Left renal cortex interstitium (tissue), 4 donors: ENCODE measurements at regions not wholly inside any gene's neighbourhood (a gene's known extent, or its start where the extent isn't known, plus 50 kb on each side); places are given as distances from the start of the nearest gene placed in this dataset.

ENCODE experiments used
- DNase-seq, 4 donors: peaks; one replicate each; pipeline ENCODE4 v3.0.0-alpha.2; 2013; ENCODE audit warnings: low read depth in 4 of 4, low spot score in 2 of 4, missing footprints in 1 of 4

DNA sequence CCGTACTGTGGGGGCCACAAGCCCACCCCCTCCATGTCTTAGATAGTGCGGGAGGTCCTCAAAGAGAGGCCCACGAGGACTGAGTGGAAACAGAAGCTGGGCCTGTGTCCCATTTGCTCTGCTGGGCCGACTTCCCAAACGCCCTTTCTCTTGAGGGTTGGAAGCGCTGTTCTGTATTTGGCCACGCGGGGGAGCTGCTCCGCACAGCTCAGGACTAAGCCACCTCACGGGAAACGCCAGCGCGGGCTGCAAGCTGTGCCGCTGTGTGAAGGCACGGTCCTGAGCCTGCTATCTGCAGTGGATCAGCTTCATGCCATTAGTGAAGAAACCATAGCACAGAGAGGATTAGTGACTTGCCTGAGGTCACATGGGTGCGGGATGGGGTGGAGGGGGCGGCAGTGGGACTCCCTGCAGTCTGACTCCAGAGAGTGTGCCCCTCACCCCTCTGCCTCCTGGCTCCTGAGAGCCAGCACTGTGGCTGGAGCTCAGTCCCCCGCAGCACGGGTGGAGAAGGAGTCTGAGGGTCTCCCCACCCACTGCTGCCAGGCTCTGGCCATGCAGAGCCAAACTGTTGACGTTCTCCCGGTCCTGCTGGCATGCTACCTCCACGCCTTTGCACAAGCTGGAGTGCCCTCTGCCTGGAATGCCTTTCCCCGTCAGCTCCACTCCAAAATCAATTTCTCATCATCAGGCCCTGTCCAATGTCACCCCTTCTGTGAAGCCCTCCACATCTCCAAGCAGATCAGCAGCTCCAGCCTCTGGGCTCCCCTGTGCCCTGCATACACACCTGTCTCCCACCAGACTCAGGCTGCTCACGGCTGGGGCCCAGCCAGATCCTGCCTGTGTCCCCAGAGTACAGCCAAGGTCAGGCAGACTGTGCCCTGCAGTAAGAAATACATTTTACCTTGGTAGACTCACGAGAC is 51.5 kb upstream of the LRRC32 start:
- DNase-seq: peak in 3 of 4 donors; percentile 29 to 75 (median 36)

DNA sequence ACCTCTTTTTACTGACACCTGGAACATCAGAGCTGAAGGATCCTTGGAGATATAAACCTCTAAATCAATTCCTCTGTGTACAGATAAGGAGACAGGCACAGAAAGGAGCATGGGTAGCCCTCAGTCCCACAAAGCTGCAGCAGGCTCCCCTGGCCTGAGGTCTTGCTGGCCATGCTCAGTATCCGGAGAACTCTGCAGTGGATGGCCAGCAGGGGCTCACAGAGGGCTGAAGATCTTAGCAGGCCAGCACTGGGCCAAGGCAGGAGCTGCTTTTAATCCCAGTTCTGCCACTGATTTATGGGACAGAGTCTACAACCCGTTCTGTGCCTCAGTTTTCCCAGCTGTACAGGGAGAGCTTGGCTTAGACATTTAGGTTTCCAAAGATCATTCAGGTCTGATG is 52.6 kb upstream of the LRRC32 start:
- DNase-seq: no peak

DNA sequence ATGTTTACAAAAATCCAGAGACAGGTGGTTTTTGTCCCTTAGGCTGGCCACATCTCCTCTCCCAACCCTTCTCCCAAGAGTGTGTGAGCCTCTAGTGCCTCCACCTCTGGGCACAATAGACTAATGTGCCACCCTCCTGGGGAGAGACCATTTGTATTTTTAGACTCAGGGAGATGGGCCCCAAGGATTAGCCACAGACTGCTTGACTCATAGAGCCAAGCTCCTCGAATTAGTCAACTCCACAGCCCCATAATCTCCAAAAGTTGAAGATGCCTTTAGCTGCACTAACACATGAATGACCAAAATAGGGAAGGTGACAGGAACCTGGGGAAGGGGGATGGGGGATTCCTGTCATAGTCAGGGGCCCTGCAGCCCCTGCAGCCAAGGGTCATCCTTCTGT is 53.0 kb upstream of the LRRC32 start:
- no peak for DNase-seq

DNA sequence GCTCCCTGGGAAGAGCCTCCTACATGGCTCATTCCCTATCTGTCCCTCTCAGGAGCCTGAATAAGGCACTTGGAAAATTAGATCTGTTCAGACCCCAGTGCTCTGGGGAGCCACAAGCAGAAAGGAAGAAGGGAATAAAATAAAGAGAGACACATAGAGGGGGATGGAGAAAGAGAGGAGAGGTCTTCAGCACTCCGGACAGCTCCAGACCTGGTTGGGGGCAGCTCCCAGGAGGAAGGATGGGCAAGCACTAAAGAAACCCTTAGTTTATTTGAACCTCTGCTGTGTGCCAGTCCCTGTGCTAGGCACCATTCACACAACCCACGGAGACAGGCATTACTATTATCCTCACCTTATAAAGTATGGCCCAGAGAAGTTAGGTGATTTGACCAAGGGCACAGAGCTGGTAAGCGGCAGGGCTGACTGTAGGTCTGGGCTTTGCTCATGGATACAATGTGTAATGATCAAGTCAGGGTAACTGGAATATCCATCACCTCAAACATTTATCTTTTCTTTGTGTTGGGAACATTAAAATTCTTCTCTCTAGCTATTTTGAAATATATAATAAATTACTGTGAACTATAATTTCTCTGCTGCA is 53.7 kb upstream of the LRRC32 start:
- DNase-seq: peak in 1 of 4 donors; percentile 21

DNA sequence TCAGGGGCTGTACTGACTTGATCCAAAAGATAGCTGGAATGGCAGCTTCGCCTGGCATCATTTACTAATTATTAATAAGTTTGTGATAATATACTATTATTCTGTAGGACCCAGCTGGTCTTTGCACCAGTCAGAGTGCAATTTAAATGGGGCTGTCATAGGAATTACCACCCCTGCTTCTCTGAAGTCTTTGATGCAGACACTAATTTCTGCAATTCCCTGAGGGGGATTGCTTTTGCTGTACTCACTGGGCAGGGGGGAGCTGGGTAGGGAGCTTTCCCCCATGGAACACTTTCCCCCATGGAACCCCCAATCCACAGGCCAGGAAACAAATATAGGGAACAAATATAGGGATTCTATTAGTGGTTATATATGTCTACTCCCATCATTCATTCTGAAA is 54.9 kb upstream of the TSKU start:
- no peak for DNase-seq

DNA sequence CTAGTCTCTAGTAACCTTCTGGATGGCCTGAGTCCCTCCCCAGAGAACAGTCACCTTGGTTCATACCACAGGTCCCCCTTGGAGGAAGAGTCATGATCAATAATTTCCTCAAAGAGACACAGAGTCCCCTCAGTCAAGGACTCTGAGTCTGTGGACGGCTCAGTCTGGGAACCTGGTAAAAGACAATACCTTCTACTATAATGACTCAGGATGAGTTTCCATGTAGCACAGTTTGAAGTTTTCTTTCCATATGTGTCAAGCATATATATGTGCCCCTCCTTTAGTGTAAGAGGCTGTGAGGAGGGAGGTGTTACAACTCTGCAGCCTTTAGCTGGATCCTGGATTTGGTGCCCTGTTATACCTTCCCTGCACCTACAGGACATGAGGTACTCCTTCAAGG is 54.4 kb upstream of the TSKU start:
- no peak for DNase-seq

DNA sequence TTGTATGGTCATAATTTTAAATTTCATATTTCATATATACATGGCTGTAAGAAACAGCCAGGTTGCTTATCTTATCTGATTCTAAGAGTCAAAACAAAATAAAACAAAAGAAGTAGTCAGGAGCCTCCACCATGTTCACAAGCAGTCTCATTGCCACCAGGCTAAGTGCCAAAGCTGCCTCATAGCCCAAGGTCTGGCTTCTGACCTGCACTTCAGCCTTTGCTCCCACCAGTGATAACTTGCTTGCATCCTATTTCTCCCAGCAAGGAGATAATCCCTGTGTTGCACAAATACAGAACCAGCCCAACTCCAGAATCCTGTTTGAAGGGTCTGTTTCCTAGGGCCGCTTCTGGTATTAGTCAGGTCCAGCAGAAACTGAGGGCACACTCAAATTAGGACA is 53.9 kb upstream of the TSKU start:
- no peak for DNase-seq

DNA sequence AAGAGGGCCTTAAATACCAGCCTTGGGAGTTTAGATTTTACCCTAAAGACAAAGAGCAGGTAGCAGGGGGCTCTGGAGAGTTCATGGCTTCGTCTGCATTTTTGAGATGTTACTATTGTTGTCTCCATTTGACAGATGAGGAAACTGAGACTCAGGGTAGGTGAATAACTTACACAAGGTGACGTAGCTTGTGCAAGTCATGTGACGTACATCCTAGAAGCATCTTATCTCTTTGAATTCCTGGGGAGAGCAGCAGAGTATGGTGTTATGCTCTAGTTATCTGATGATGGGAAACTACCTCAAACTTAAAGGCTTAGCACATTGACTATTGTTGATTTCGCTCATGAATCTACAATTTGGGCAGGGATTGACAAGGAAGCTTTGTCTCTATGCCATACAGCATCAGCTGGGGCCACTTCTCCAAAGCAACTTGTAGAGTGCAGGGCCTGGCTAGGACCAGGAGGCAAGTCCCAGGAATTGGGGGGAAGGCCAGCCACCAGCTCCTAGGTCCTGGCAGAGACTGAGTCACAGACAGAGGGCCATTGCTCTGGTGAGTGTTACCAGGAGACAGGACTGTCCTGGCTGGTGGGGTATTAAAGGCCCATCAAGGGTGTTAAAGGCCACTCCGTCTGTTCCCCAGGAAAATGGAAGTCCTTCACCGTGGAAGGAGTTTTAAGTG is 52.1 kb upstream of the TSKU start:
- DNase-seq: no peak

DNA sequence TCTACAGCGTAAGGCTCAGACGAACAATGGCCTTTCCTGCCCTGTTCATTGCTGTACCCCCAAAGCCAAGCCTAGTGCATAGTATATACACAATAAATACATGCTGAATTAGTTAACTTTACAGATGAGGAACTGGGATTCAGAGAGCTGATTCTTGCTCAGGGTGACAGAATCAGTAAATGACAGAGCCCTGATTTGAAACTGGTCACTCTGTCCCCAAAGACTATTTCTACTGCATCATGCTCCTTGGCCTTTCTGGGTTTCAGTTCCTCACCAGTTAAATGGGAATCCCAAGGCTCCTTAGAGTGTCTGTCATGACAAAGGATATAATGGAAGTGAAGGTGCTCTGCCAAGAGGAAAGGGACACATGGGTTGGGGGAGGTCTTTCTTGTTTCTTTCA is 50.5 kb upstream of the TSKU start:
- DNase-seq: no peak
